ENCODE measurements at regions not wholly inside any gene's neighbourhood (a gene's known extent, or its start where the extent isn't known, plus 50 kb on each side); places are given as distances from the start of the nearest gene placed in this dataset.

DNA sequence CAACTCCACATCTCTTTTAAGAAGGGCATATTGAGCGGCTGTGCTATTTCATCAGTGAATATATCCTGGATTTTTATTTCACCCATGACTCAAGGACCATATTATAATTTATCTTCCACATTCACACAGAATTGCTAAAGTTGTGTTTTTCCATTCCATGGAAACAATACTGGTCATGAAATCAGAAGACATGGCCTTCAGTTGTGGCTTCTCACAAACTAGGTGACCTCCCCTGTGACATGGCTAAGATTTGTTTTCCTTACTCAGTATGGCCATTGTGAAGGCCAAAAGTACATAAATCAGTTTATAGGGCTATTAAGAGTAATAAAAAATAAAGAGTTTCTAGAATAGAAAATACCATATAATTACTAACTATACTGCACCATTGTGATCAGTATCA, 415.6 kb downstream of the OXSM start:
- no peaks in the 10 kb centered on the region for H4K20me1 ChIP-seq (ENCODE audit: insufficient read depth)
- no peaks in the 10 kb centered on the region for H3K9me3 ChIP-seq (ENCODE audit: low read length)
- no peaks in the 10 kb centered on the region for H3K9me2 ChIP-seq (ENCODE audit: insufficient read depth, low read length)
- H3K36me3 ChIP-seq (ENCODE audit: insufficient read depth, low read length), result no peaks in the 10 kb centered on the region
- H3K27ac ChIP-seq (ENCODE audit: low read length), result no peak overlapping the region
- H3F3A ChIP-seq (ENCODE audit: insufficient read depth, low read length, poor library complexity, severe bottlenecking), result no peaks in the 10 kb centered on the region
- no peak overlapping the region for H3K4me2 ChIP-seq (ENCODE audit: low read length)
- no peaks in the 10 kb centered on the region for H3K27me3 ChIP-seq (ENCODE audit: insufficient read depth, low read depth, low read length)
- TF ChIP-seq, protein P1, sequence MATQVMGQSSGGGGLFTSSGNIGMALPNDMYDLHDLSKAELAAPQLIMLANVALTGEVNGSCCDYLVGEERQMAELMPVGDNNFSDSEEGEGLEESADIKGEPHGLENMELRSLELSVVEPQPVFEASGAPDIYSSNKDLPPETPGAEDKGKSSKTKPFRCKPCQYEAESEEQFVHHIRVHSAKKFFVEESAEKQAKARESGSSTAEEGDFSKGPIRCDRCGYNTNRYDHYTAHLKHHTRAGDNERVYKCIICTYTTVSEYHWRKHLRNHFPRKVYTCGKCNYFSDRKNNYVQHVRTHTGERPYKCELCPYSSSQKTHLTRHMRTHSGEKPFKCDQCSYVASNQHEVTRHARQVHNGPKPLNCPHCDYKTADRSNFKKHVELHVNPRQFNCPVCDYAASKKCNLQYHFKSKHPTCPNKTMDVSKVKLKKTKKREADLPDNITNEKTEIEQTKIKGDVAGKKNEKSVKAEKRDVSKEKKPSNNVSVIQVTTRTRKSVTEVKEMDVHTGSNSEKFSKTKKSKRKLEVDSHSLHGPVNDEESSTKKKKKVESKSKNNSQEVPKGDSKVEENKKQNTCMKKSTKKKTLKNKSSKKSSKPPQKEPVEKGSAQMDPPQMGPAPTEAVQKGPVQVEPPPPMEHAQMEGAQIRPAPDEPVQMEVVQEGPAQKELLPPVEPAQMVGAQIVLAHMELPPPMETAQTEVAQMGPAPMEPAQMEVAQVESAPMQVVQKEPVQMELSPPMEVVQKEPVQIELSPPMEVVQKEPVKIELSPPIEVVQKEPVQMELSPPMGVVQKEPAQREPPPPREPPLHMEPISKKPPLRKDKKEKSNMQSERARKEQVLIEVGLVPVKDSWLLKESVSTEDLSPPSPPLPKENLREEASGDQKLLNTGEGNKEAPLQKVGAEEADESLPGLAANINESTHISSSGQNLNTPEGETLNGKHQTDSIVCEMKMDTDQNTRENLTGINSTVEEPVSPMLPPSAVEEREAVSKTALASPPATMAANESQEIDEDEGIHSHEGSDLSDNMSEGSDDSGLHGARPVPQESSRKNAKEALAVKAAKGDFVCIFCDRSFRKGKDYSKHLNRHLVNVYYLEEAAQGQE (IDR thresholded peaks at IDR 0.05; ENCODE audit: borderline replicate concordance), result no peak
- TF ChIP-seq SMC3 (conservative IDR thresholded peaks at IDR 0.05; ENCODE audit: poor library complexity) (no peak), MXI1 (conservative IDR thresholded peaks at IDR 0.05; ENCODE audit: poor library complexity, severe bottlenecking) (no peak), EZH2 (IDR thresholded peaks at IDR 0.05; ENCODE audit: borderline replicate concordance, insufficient read depth, low read length, poor library complexity, severe bottlenecking) (no peak), TAF1 (IDR thresholded peaks at IDR 0.05; ENCODE audit: low read depth) (no peak), POLR2AphosphoS5 (IDR thresholded peaks at IDR 0.05) (no peak)
- TF ChIP-seq, protein P2, sequence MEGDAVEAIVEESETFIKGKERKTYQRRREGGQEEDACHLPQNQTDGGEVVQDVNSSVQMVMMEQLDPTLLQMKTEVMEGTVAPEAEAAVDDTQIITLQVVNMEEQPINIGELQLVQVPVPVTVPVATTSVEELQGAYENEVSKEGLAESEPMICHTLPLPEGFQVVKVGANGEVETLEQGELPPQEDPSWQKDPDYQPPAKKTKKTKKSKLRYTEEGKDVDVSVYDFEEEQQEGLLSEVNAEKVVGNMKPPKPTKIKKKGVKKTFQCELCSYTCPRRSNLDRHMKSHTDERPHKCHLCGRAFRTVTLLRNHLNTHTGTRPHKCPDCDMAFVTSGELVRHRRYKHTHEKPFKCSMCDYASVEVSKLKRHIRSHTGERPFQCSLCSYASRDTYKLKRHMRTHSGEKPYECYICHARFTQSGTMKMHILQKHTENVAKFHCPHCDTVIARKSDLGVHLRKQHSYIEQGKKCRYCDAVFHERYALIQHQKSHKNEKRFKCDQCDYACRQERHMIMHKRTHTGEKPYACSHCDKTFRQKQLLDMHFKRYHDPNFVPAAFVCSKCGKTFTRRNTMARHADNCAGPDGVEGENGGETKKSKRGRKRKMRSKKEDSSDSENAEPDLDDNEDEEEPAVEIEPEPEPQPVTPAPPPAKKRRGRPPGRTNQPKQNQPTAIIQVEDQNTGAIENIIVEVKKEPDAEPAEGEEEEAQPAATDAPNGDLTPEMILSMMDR (IDR thresholded peaks at IDR 0.05; ENCODE audit: poor library complexity, severe bottlenecking), result no peak
- H3K4me3 ChIP-seq (ENCODE audit: low read length), result no peak overlapping the region
- H3K79me2 ChIP-seq (replicated peaks; ENCODE audit: insufficient read depth, low read length), result no peaks in the 10 kb centered on the region
- H3K9ac ChIP-seq (ENCODE audit: low read length), result no peak overlapping the region
- no peak overlapping the region for H2AFZ ChIP-seq (ENCODE audit: low read depth, low read length)

DNA sequence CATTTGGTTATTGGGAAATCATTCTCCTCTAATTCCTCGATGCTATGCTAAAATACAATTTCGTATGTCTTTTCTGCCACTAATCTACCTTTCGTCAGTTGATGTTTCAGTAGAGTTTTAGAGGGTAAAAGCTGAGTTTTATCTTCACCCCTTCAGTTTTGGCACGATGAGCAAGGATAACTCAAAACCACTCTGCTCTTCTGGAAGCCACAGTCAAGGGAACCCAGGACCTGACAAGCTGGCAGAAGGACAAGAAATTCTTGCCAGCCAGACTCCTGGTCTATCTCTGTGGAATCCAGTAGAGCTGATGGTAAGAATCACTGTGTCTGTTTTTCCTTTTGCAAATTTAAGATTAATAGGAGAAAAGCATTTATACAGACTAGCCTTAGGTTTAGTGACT, 414.4 kb upstream of the LRRC3B start:
- Histone ChIP-seq H3K9me3 (ENCODE audit: low read length) (no peaks in the 10 kb centered on the region), H4K20me1 (ENCODE audit: insufficient read depth) (no peaks in the 10 kb centered on the region), H3K36me3 (ENCODE audit: insufficient read depth, low read length) (no peaks in the 10 kb centered on the region), H3F3A (ENCODE audit: insufficient read depth, low read length, poor library complexity, severe bottlenecking) (no peaks in the 10 kb centered on the region), H3K9me2 (ENCODE audit: insufficient read depth, low read length) (no peaks in the 10 kb centered on the region), H3K79me2 (replicated peaks; ENCODE audit: insufficient read depth, low read length) (no peaks in the 10 kb centered on the region), H3K27ac (ENCODE audit: low read length) (no peak overlapping the region), H3K4me2 (ENCODE audit: low read length) (no peak overlapping the region), H3K27me3 (ENCODE audit: insufficient read depth, low read depth, low read length) (no peaks in the 10 kb centered on the region), H3K4me3 (ENCODE audit: low read length) (no peak overlapping the region), H3K9ac (ENCODE audit: low read length) (no peak overlapping the region), H2AFZ (ENCODE audit: low read depth, low read length) (no peak overlapping the region)
- no peak for TF ChIP-seq RAD21 (conservative IDR thresholded peaks at IDR 0.05)
- TF ChIP-seq EP300 (conservative IDR thresholded peaks at IDR 0.05; ENCODE audit: poor library complexity, severe bottlenecking), result no peak
- TF ChIP-seq TAF1 (IDR thresholded peaks at IDR 0.05; ENCODE audit: low read depth), result no peak
- TF ChIP-seq SMC3 (conservative IDR thresholded peaks at IDR 0.05; ENCODE audit: poor library complexity), result no peak
- TF ChIP-seq MXI1 (conservative IDR thresholded peaks at IDR 0.05; ENCODE audit: poor library complexity, severe bottlenecking), result no peak

DNA sequence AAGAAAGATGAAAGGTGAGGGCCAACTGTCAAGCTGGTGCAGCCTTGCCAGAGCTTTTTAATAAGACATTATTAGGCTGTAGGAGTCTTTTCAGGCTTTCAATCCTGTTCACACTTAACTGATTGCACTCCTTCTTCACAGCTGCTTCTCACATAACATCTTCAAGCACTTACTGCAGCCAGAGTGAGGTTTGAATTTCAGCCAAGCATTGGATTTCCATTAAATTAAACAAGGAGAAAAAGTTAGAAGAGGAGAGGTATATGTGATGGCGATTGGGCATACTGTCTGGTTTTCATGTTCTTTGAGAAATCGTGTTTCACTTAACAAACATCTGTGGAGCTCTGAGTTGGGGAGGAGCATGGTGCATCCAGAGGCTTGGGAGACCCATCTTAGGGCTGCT, 392.8 kb upstream of the LRRC3B start:
- TF ChIP-seq, protein P1 (IDR thresholded peaks at IDR 0.05; ENCODE audit: borderline replicate concordance), result no peak
- TF ChIP-seq POLR2AphosphoS5 (IDR thresholded peaks at IDR 0.05), result no peak
- TF ChIP-seq EP300 (conservative IDR thresholded peaks at IDR 0.05; ENCODE audit: poor library complexity, severe bottlenecking), result no peak
- TF ChIP-seq RAD21 (conservative IDR thresholded peaks at IDR 0.05), result no peak
- TF ChIP-seq TAF1 (IDR thresholded peaks at IDR 0.05; ENCODE audit: low read depth), result no peak
- TF ChIP-seq MXI1 (conservative IDR thresholded peaks at IDR 0.05; ENCODE audit: poor library complexity, severe bottlenecking), result no peak
- no peak for TF ChIP-seq SMC3 (conservative IDR thresholded peaks at IDR 0.05; ENCODE audit: poor library complexity)
- TF ChIP-seq, protein P2 (IDR thresholded peaks at IDR 0.05; ENCODE audit: poor library complexity, severe bottlenecking), result no peak
- no peak for TF ChIP-seq EZH2 (IDR thresholded peaks at IDR 0.05; ENCODE audit: borderline replicate concordance, insufficient read depth, low read length, poor library complexity, severe bottlenecking)
- H4K20me1 ChIP-seq (ENCODE audit: insufficient read depth), result no peaks in the 10 kb centered on the region
- no peaks in the 10 kb centered on the region for H3K9me2 ChIP-seq (ENCODE audit: insufficient read depth, low read length)
- H3K79me2 ChIP-seq (replicated peaks; ENCODE audit: insufficient read depth, low read length), result no peaks in the 10 kb centered on the region
- no peaks in the 10 kb centered on the region for H3K27me3 ChIP-seq (ENCODE audit: insufficient read depth, low read depth, low read length)
- H3K4me2 ChIP-seq (ENCODE audit: low read length), result no peak overlapping the region
- H2AFZ ChIP-seq (ENCODE audit: low read depth, low read length), result no peak overlapping the region
- no peak overlapping the region for H3K9ac ChIP-seq (ENCODE audit: low read length)
- H3F3A ChIP-seq (ENCODE audit: insufficient read depth, low read length, poor library complexity, severe bottlenecking), result no peaks in the 10 kb centered on the region
- no peak overlapping the region for H3K4me3 ChIP-seq (ENCODE audit: low read length)
- no peaks in the 10 kb centered on the region for H3K9me3 ChIP-seq (ENCODE audit: low read length)
- no peak overlapping the region for H3K27ac ChIP-seq (ENCODE audit: low read length)
- no peaks in the 10 kb centered on the region for H3K36me3 ChIP-seq (ENCODE audit: insufficient read depth, low read length)

Data from neural cell (in vitro differentiated cells).